ENCODE measurements at regions not wholly inside any gene's neighbourhood (a gene's known extent, or its start where the extent isn't known, plus 50 kb on each side); places are given as distances from the start of the nearest gene placed in this dataset.

DNA sequence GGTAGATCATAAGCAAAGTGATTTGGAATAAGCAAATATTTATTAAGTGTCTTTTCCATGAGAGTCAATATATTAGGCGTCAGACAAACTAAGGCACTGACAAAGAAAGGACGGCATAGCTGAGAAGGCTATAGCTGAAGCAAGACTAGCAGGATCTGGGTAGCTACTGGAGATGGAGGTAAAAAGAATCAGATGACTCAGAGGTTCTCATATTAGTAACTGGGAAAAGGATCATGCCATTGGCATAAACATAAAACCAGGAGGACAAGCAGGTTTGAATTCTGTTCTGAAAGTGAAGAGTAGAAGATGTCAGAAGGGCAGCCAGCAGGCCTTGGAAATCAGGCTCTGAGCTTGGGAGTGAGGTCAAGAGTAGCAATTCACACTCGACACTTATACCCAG is 531.9 kb downstream of the PTPRC start:
- no peak for DNase-seq

DNA sequence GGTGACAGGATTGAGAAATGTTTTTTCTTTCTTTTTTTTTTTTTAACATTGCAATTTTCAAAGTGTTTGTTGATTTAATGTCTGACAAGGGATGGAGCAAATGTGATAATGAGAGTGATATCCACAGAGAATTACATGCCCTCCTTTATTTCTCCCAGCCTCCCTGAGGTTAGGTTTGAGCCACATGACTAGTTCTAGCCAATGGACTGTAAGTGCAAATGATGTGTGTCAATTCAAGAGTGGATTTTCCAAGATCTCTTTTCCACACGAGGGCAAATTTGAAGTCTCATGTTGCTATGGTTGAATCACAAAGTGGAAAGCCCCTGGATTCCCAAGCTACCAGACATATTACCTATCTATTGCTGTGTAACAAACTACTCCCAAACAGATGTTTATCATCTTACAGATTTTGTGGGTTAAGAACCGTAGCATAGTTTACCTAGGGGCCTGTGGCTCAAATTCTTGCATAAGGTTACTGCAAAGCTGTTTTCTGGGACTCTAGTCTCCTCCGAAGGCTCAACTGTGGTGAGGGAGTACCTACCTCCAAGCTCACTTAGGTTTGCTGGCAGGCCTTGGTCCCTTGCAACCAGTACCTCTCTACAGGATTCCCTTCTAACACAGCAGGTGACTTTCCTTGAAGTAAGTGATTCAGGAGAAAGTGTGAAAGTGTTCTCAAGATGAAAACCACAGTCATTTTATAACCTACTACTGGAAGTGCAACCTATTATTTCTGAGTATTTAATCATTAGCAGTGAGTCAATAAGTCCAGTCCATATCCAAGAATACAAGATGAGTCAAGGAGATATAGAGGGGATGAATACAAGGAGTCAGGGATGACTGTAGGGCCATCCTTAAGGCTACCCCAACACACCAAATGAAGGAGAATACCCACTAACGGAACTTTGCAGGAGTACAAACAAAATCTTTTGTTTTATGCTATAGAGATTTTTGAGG is 533.6 kb downstream of the PTPRC start:
- no peak for DNase-seq

DNA sequence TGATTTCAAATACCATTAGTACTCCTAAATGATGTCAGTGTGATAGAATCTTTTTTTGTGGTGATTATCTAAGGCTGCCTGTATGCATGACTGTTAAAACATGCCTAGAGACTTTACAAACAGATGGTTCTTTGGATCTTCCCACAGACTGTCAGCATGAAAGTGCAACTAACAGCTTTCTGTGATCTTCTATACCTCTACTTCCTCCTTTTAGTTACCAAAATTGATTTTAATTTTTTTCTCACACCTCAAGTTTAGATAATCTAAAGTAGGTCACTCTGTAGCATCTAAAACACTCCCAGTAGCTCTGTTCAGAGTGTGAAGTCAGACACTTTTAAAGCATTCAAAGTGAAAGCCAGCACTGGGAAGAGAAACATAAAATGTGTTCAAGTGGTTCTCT is 534.5 kb downstream of the PTPRC start:
- DNase-seq, result no peak

DNA sequence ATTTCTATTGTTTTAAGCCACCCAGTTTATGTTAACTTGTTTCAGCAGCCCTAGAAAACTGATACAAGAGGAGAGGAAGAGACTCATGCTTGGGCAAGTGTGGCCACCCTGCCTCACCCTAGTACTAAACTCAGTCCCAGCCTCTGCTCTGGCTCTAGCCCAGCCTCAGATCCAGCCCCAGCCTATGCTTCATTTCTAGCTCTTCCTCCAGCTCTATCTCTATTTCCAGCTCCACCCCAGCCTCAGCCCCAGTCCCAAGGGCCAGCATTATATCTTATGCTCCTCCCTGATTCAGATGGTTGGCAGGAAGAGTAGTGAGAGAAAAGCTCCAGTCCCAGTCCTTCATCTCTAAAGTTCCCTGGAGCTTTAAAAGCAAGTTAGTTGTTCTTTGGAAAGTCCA is 535.5 kb downstream of the PTPRC start:
- no peak for DNase-seq

DNA sequence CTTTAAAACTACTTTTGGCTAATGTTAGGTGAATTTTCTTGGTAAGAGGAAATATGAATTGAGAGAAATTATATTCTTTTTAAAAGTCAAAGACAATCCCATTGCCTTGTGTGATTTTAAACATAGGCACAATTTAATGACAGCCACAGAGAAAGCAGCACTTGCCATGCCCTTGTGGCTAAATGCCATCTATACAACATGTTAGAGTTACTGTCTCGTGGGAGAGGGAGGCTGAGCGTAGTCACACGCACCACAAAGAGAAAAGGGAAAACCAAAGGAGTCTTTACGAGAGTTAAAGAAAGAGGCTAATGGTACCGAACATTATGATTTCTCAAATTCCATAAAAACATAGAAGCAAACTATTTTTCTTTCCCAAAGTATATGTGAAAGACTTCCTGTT is 537.9 kb downstream of the PTPRC start:
- DNase-seq, result no peak

DNA sequence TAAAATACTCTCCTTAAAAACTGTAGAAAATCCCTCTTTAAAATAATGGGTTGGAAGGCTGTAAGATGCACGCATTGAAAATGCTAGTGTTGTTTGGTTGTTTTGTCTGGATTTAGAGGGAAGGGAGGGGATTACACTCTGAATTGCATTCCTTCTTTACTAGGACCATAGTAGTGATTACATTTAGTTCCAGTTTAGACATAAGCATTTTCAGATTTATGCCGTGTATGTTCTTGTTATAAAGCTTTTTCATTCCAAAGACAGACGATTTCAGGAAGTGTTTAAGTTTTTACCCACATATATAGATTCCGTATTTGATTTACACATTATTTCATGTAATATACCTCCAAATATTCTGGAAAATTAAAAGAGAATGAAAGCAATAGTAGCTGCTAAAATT is 538.4 kb downstream of the PTPRC start:
- DNase-seq, result no peak

DNA sequence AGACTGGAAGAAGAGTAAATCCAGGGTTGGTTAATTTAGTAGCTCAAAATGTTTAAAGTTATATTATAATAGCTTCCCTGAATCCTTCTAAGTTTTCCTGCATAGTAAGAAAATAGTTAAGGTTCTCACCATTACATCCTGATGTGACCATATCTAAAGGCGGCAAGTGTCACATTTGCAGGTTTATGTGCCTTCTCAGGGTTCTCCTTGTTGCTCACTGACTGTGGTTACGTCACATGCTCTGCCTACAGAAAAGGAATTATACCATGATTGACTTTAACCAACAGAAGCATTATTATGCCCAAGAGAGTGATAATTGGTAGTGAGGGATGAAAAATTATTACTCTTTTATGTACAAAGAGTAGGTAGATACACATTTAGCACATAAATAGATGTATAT is 539.8 kb downstream of the PTPRC start:
- no peak for DNase-seq

DNA sequence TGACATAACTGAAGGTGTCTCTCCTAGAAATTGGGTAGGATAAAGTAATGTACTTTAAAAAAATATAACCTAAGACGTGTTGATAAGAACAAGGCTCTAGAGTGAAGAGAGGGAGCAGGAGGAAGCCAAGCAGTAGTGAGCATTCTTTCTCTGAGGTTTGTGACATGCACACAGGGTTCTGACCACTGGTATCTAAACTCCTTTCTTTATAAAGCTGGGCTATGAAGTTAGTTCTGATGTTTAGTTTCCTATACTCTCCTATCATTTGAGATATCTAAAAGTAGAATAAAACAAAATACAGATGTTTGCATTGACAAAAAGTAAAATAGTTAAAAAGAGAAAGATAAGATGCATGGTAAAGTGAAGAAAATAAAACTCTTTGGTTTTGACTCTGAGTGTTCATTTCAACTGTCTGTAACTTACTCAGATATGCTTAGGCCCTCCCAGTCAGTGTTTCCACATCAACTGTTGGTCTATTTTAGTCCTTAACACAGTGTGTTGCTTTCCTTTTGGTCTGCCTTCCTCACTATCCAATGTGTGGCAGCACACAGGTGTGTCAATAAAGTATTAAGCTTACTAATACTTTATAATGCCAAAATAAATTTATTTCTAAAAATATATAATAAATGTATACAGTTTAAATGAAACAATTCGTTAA is 543.5 kb downstream of the PTPRC start:
- DNase-seq, result no peak

DNA sequence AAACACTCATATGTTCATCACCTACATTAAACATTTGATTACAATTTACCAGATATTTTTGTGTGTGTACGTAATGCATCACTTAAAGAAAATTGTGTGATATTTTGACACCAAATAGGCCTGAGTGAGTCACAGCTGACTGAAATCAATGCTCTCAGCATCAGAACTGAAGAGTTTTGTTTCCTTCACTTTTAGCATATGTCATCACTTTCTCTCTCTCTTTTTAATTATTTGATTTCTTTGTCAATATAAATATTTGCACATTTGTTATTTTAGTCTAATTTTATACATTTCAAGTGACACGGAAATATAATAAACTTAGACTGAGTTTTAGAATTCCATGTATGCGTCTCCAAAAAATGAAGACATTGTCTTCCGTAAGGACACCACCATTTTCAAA is 545.3 kb downstream of the PTPRC start:
- no peak for DNase-seq

DNA sequence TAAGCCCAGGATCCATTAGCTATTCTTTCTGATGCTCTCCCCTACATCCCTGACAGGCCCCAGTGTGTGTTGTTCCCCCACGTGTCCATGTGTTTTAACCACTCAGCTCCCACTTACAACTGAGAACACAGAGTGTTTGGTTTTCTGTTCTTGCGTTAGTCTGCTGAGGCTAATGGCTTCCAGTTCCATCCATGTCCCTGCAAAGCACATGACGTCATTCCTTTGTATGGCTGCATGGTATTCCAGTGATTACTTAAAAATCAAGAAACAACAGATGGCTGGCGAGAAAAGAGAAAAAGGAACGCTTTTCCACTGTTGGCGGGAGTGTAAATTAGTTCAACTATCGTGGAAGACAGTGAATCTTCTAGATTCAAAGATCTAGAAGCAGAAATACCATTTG is 556.0 kb downstream of the PTPRC start:
- DNase-seq, result no peak

DNA sequence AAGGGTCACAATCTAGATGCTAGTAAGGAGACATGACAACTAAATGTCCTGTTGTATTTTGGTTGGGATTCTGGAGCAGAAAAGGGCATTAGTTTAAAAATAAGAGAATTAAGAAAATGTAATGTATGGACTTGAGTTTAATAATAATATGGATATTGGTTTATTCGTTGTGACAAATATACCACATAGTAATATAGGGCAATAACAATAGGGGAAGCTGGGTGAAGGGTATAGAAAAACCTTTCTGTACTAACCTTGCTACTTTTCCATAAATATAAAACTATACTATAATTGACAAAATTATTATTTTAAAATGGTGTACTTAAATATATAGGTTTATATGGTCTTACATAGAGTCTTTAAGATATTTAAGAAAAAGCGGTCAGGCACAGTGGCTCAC is 558.9 kb downstream of the PTPRC start:
- no peak for DNase-seq

DNA sequence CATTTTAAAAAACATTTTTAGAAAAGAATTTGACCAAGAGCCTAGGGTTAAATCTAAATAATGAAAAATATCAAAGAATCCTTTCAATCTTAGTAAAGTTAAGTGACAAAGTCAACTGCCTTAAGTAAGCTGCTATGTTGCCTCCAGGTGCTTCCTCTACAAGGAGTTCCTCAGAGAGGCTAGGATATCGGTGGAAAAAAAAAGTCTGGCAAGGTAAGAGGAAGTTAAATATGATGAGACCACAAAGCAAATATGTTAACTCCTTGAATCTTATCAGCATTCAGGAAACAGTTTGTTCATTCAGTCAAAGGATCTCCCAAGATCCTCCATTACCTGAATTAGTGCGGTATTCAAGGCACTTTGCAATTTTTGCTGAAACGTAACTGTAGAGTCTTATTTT is 563.5 kb downstream of the PTPRC start:
- DNase-seq, result no peak

DNA sequence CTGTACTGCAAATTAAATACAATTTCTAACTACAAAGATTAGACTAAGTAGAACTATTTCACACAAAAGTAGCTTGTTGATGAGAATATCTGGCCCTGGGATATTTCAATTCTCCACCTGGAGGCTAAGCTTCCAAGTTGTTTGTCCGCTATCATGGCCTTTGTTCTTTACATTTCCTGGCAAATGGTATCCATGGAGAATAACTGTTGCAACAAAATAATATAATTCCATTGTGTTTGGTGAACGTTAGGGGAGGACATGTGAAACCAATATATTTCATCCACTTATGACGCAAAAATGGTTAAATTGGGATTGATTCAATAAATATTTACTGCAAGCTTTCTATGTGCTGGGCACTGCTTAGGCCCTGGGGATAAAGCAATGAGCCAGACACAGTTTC is 565.4 kb downstream of the PTPRC start:
- no peak for DNase-seq

DNA sequence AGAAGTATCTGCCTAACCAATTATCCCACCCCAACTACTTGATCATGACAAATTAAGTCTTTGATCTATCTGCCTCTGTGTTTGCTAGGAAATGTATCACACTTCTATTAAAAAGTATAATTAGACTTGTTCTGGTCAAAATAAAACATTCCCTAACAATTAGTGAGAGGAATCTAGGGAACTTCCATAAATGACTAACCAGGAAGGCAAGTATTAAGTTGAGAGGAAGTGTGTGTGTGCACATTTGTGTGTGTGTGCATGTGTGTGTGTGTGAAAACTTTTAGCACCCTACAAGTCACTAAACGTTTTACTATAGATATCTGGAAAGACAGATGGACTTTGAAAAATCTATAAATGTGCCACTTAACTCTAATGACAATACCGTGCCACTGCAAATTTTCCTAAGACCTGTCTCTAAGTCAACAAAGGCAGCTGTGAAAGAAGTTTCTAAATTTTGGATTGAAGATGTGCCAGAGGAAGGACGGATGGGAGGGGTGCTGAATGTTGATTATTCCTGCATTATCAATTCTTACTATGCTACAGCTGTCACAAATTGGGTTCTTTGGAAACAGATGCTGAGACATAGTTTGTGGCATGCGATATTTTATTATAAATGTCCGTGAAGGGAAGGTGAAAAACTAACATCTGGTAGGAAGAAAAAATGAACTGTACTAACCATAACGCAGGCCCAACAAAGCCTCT is 567.1 kb downstream of the PTPRC start:
- DNase-seq, result no peak

DNA sequence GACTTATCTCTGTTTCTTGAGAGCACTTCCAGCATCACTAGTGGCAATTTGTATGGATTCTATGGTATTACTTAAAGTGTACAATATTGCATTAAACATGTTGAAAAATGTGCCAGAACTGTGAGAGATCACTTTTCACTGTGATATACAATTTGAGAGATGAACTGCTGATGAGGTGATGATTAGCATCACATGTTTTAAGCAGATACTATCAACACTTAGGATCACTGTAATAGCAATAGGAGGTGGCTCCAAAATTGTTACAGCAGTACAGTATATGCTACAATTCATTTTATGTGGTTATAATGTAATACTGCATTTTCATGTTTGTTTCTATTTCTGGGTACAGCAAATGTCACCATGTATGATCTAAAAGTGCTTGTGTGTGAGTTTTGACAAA is 570.0 kb downstream of the PTPRC start:
- no peak for DNase-seq

DNA sequence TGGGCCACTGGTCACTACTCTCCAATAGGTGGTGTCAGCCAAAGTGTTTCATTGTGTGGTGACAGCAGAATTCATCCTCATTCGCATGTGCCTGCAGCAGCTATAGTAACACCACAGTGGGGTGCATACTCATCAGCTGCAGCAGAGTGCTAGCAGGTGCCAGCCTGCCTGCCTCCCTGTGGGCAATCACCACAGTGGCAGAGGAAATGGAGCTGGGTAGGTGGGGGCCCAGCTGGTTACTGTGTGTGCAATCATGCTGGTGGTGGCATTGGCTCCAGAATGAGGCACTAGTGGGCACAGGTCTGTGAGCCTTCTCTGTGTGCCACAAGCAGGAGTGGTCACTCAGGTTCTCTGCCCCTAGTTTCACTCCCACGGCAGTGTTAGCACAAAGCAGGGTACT is 579.2 kb downstream of the PTPRC start:
- no peak for DNase-seq

DNA sequence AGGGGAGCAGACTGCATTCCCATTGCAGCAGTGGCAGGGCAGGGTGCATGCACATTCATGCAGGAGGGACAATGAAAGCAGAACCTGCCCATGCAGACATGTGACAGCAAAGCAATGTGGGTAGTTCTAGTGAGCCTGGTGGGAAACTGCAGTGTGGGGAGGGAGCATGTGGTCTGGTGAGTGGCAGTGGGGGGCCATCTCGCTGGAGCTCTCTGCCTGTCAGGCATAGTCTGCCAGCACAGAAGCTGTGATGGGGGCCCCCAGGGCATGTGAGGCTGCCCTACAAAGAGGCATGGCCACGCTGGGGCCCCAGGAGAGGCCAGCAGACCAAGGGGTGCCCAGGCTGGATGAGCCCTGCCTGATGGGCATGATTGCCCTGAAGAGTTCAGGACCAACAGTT is 579.7 kb downstream of the PTPRC start:
- DNase-seq, result no peak

DNA sequence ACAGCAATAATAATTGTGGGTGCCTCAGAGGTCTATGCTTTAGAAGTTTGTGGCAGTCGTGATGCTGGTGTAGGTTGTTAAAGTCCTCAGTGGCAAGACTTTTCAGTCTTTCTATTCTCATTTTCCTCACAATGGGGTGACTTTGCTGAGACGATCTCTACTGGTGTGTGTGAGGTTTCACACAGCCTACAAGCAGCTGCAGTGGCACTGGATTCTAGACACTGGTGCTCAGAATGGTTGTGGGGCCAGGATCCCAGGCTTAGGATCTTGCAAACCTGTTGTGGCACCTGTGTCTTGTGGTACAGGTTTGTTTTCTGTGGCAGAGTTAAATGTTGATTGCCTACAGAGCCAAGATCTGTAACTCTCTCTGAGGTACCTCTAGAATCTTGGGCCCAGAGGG is 581.2 kb downstream of the PTPRC start:
- DNase-seq, result no peak

DNA sequence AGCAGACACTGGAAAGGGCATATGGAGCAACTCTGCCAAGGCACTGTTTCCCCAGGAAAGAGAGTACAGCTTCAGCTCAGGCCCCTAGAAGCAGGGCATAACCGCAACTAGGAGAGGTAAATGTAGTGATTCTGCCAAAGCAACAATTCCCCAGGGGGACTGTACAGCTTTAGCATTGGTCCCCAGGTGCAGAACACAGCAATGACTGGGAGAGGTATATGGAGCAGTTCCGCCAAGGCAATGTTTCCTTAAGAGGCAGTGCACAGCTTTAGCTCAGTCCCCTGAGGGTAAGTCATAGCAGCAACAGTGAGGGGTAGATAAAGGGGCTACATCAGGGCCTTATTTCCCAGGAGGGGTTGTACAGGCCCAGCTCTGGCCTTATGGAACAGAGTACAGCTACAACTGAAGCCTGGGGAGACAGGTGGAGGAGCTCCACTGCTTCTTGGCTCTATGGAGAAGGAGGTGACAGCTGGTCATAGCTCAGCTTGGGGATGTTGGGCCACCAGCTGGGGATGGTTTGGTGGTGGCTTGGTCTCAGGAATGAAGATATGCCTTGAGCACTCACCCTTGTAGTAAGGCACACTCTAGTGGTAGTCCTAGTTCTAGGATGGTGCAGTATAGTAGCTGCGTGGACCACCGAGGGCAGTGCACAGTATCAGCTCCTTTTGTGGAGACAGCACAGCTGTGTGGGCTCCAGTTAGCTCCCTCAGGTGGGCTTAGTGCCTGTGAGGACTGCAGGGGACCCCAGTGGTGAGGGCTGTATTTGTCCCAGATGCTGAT is 582.7 kb downstream of the PTPRC start:
- DNase-seq, result no peak

DNA sequence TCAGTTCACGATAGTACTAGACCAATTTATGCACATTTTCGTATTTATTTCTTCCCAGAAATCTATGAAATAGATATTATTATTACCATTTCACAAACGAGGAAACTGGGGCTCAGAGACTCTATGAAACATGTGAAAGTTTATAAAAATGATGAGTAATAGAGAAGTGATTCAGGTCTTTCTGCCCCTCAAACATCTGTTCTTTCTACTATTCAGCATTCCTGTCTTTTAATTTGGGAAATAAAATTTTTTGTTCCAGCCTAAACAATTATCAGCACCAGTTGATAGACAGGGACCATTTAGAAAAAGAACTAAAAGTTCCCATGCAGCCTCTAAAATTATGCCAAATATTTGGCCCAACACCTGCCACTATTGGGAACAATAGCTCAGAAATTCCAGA is 585.1 kb downstream of the PTPRC start:
- DNase-seq, result no peak

DNA sequence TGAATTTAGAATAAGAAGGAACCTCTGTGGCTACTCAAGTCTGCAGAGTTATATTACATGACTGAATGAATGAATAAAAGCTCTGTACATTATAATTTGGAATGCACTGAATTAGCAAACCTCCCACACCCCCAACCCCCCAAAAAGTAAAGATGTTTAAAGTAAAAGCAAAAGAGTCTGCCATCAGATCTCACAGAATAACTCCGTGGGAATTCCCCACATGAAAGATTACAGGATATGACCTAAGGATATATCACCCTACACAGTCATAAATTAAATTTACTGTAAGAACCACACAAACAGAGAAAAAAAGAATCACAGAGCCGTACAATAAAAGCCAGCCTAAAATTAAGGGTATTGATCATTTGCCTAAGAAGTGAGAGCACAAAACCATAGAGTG is 587.3 kb downstream of the PTPRC start:
- DNase-seq, result no peak

DNA sequence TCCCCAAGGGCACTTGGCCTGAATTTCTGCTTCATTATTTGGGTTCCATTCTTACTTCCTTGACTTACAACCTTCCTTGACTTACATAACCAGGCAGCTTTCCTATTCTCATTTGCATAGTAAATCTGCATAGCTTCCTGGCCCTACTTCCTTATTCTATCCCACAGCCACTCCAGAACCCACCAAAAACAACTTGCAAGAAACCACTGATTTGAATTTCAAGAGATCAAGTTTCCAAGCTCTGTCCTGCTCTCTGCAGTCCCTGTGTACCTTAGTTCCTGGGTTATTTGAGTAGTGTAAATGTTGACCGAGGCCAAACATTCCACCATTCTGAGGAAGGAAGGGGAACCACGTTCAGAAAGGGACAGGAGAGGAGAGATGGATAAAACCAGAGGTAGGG is 603.3 kb downstream of the PTPRC start:
- no peak for DNase-seq

DNA sequence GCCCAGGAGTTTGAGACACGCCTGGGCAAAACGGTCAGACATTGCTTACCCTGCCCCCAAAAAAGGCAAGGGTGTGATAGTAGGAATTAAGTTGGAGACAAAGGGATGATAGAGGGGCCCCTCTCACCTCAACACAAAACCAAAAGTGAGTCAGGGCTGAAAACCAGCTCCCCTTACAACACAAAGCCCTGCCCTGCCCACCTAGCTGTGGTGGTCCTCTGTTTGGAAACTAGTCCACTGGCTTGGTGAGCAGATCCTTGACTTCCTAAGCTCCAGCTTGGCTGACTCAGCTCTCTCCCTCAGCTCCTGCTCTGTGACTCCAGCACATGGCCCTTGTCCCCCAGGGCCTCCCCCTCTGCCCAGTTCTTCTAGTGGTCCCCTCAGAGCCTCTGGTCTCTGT is 603.8 kb downstream of the PTPRC start:
- no peak for DNase-seq

All from activated T-cell treated with anti-CD3 and anti-CD28 coated beads, Interleukin-2, amount 50 U/mL, for 1 hour (primary cell).